GM04504 (cell line): ENCODE measurements at regions not wholly inside any gene's neighbourhood (a gene's known extent, or its start where the extent isn't known, plus 50 kb on each side); places are given as distances from the start of the nearest gene placed in this dataset.

ENCODE experiments used
- DNase-seq: peaks from one replicate; pipeline ENCODE4 v3.0.0-alpha.2; 2012; ENCODE audit warnings: low read depth

DNA sequence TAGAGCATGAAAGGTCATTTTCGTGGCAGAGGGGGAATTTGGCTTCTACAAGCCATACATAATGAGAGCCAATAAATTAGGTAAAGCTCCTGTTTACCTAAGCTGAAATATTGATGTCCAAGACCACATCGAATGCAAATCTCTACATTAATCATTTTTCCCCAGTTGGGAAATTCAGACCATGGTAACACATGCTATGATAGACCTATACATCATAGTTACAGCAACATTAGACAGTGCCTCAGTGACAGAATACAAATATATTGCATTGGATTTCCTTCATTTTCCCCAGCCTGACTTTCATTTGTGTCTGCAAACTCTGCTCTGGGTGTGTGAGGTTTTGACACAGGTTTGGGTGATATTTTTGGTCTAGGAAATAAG is 1079.7 kb upstream of the TENM4 start:
- DNase-seq, result no peak

GRCh38 chr11:80519596-80520506 is 1079.0 kb upstream of the TENM4 start:
- no peak for DNase-seq

GRCh38 chr11:80517701-80518100 is 1076.9 kb upstream of the TENM4 start:
- DNase-seq, result no peak

GRCh38 chr11:80515097-80515496 is 1074.3 kb upstream of the TENM4 start:
- no peak for DNase-seq

GRCh38 chr11:80512491-80512890 is 1071.7 kb upstream of the TENM4 start:
- DNase-seq, result no peak

DNA sequence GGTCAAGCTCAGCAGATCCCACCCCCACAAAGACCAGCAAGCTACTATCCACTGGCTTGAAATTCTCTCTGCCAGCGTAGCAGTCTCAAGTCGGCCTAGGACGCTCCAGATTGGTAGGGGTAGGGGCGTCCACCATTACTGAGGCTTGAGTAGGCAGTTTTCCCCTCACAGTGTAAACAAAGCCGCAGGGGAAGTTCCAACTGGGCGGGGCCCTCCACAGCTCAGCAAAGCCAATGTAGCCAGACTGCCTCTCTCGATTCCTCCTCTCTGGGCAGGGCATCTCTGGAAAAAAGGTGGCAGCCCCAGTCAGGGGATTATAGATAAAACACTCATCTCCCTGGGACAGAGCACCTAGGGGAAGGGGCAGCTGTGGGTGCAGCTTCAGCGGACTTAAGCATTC is 1064.9 kb upstream of the TENM4 start:
- DNase-seq, result no peak

- no peak for DNase-seq
Measured at GRCh38 chr11:80503990-80504389, 1063.2 kb upstream of the TENM4 start.

- DNase-seq, result no peak
Measured at GRCh38 chr11:80502511-80502910, 1061.7 kb upstream of the TENM4 start.

GRCh38 chr11:80495116-80495515 is 1054.3 kb upstream of the TENM4 start:
- no peak for DNase-seq

DNA sequence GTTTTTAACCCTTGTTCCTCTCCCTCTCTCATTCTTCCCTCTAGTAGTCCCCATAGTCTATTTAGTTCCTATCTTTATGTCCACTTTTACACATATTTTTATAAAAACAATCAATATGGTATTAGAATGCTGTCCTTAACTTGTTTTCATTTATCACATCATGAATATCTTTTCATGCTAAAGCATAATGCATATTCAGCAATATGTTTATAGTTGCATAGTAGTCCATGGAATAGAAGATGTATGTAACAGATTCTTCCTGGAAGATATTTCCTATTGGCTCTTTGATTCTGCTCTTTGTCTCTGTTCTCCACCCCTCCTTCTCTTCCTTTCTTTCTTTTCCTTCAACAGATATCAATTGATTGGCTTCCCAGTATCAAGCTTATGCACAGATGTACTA is 1047.1 kb upstream of the TENM4 start:
- no peak for DNase-seq

DNA sequence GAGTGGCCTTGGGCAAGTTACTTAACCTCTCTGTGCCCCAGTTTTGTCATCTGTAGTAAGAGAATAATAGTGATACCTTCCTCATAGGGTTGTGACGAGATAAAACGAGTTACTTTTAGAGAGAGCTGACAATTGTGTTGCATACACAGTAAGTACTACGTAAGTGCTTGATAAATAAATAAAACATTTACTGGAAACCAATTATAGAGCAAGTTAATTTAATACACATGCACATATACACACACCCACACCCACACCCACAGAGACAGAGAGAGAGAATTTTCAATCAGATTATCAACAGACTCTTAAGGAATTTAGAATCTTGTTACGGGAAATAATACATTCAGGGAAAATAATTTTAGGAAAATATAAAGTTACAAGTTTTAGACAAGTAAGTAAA is 1045.8 kb upstream of the TENM4 start:
- DNase-seq, result no peak

GRCh38 chr11:80477178-80477577 is 1036.3 kb upstream of the TENM4 start:
- DNase-seq, result no peak

GRCh38 chr11:80473562-80473961 is 1032.7 kb upstream of the TENM4 start:
- no peak for DNase-seq

DNA sequence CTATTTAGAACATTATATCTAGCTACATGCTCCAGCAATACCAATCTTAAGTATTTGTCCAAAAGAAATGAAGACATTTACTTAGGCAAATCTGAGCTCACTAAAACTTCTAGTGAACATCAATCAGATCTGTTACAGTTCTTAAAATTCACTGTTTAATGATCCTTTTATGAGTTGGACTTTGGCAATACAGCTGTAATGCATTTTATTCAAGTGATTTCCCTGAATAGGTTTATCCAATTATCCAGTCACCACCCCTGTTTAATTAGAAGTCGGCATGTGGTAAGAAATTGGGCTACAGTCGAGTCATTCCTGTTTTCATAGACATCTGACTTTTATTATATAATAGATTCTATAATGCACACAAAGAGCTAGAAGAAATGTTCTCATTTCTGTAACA is 1029.0 kb upstream of the TENM4 start:
- DNase-seq, result no peak

DNA sequence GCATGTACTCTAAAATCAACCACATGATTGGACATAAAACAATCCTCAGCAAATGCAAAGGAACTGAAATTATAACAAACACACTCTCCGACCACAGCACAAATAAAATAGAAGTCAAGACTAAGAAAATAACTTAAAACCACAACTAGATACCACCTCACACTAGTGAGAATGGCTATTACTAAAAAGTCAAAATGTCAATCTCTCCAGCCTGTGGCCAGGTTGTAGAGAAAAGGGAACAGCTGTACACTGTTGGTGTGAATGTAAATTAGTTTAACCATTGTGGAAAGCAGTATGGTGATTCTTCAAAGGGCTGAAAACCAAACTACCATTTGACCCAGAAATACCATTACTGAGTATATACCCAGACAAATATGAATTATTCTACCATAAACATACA is 1025.7 kb upstream of the TENM4 start:
- no peak for DNase-seq

- no peak for DNase-seq
Measured at GRCh38 chr11:80462211-80462610, 1021.4 kb upstream of the TENM4 start.

DNA sequence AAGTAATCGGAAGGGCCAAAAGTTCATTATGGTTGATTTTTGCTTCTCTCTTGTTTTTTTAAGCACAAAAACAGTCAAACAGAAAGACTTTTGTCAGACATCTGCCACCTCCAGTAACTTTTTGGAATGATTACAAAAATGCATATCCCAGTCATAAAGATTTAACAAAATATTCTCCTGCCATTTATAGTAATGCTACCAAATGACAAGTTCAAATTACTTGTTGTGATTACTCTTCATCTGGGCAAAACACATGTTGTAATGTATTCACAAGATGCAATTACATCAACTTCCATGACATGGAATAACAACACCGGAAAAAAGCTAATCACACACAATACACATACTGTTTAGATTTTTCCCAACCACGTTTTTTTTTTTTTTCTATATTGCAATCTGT is 1017.5 kb upstream of the TENM4 start:
- no peak for DNase-seq

GRCh38 chr11:80457823-80458222 is 1017.0 kb upstream of the TENM4 start:
- no peak for DNase-seq

DNA sequence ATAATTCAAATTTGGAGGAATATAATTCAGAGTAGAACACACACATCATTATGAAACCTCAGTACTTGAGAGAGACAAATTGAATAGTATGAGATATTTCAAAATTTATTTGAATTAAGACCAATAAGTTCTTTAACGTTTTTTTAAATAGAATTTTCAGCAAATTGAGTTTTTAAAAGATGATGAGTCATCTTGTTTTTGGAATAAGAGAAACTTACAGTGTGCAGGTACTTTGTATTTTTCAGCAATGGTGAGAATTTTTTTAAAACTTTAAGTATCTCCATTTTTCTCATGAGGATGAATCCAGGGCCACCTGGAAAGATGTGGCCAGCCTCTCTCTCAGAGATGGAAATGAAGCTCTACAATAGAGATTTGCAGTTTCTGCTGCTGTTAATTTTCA is 1015.0 kb upstream of the TENM4 start:
- DNase-seq, result no peak

- DNase-seq, result no peak
Measured at GRCh38 chr11:80451105-80451504, 1010.3 kb upstream of the TENM4 start.

- no peak for DNase-seq
Measured at GRCh38 chr11:80448709-80449108, 1007.9 kb upstream of the TENM4 start.

DNA sequence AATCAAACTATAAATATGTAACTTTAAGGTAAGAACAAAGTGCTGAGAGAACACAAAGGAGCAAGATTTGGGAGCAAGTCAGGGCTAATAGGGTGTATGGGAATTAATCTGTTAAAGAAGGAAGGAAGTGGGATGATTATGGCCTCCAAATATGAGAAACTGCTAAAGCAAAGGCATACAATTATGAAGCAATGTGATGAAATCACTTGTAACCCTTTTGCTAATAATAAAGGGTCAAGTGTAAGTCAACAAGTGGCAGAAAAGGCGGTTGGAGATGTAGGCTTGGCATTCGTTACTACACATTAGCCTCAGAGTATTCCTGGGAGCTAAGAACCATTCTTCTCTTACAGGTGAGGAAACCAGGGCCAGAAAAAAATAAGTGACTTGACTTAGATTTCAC is 1002.3 kb upstream of the TENM4 start:
- DNase-seq, result no peak

DNA sequence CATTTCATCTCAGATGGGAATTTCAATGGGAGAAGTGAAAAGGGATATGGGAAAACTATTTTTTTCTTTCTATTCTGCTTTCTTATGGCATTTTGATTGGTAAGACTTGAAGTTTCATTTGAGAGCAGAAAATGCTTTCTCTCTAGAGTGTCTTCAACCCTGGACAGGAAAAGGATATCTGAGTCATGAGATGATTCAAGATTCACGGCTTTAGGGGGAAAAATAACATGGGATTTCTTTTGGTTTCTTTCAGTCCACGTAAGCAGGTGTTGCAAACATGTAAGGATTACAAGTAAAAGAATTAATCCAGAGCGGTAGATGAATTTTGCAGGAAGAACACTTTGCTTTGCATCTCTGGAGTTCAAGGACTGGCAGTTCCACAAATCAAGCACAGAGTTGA is 1001.0 kb upstream of the TENM4 start:
- no peak for DNase-seq

GRCh38 chr11:80440835-80441234 is 1000.0 kb upstream of the TENM4 start:
- no peak for DNase-seq
